PC-9 (cell line): ENCODE measurements at regions not wholly inside any gene's neighbourhood (a gene's known extent, or its start where the extent isn't known, plus 50 kb on each side); places are given as distances from the start of the nearest gene placed in this dataset.

Experiments used
- CTCF ChIP-seq: fragments of 200-600 bp; sonication (generic); conservative IDR thresholded peaks from 2 replicates; pipeline ENCODE4 v1.6.1; 2017; ENCODE audit warnings: mixed run types, antibody characterized with exemption, mild to moderate bottlenecking, moderate library complexity
- EZH2 ChIP-seq: fragments of 200-600 bp; sonication (generic); IDR thresholded peaks from 2 replicates; pipeline ENCODE4 v1.8.0; 2017; ENCODE audit warnings: antibody characterized with exemption, low read depth

GRCh38 chr11:131146827-131147490 is 223.5 kb upstream of the NTM start:
- no peak for TF ChIP-seq CTCF
- TF ChIP-seq EZH2 = no peak
